GM19240 (cell line): ENCODE measurements at regions not wholly inside any gene's neighbourhood (a gene's known extent, or its start where the extent isn't known, plus 50 kb on each side); places are given as distances from the start of the nearest gene placed in this dataset.
"Not testable (repeated sequence)": the region's sequence is repeated elsewhere in the genome, so short reads cannot be mapped to it uniquely, and the experiment has no call there.

Source experiments
- DNase-seq: peaks from one replicate; pipeline ENCODE4 v3.0.0; 2011; ENCODE audit warnings: low spot score; ENCODE audit not compliant: insufficient read length

- DNase-seq = no peak
Observed at GRCh38 chrX:81857192-81857591, 655.3 kb downstream of the SH3BGRL start.

GRCh38 chrX:81866873-81867272 is 665.0 kb downstream of the SH3BGRL start:
- no peak for DNase-seq

GRCh38 chrX:81868979-81869378 is 667.1 kb downstream of the SH3BGRL start:
- DNase-seq = no peak

- DNase-seq = no peak
Observed at GRCh38 chrX:81874807-81875206, 672.9 kb downstream of the SH3BGRL start.

GRCh38 chrX:81875800-81876199 is 673.9 kb downstream of the SH3BGRL start:
- DNase-seq = no peak

GRCh38 chrX:81876437-81876836 is 674.5 kb downstream of the SH3BGRL start:
- DNase-seq = no peak

- no peak for DNase-seq
Observed at GRCh38 chrX:81890521-81890920, 688.6 kb downstream of the SH3BGRL start.

- no peak for DNase-seq
Observed at GRCh38 chrX:81900522-81900921, 698.6 kb downstream of the SH3BGRL start.

GRCh38 chrX:81925812-81926211 is 723.9 kb downstream of the SH3BGRL start:
- DNase-seq = no peak

- DNase-seq = not testable (repeated sequence)
Observed at GRCh38 chrX:81945911-81946310, 744.0 kb downstream of the SH3BGRL start.

- no peak for DNase-seq
Observed at GRCh38 chrX:81957318-81957717, 755.4 kb downstream of the SH3BGRL start.

- no peak for DNase-seq
Observed at GRCh38 chrX:81957900-81958545, 756.1 kb downstream of the SH3BGRL start.

- no peak for DNase-seq
Observed at GRCh38 chrX:81959964-81960363, 758.1 kb downstream of the SH3BGRL start.

- not testable (repeated sequence) for DNase-seq
Observed at GRCh38 chrX:81974413-81974812, 772.5 kb downstream of the SH3BGRL start.

- DNase-seq = no peak
Observed at GRCh38 chrX:81979806-81980515, 778.1 kb downstream of the SH3BGRL start.

GRCh38 chrX:81987217-81987616 is 785.3 kb downstream of the SH3BGRL start:
- not testable (repeated sequence) for DNase-seq

GRCh38 chrX:81996166-81996565 is 794.3 kb downstream of the SH3BGRL start:
- DNase-seq = no peak

- no peak for DNase-seq
Observed at GRCh38 chrX:82029571-82030218, 827.8 kb downstream of the SH3BGRL start.

- DNase-seq = no peak
Observed at GRCh38 chrX:82031250-82031649, 829.3 kb downstream of the SH3BGRL start.

- no peak for DNase-seq
Observed at GRCh38 chrX:82038793-82039192, 836.9 kb downstream of the SH3BGRL start.

- DNase-seq = no peak
Observed at GRCh38 chrX:82041034-82041433, 839.1 kb downstream of the SH3BGRL start.

- no peak for DNase-seq
Observed at GRCh38 chrX:82058728-82059127, 856.8 kb downstream of the SH3BGRL start.

- DNase-seq = no peak
Observed at GRCh38 chrX:82070948-82071347, 869.0 kb downstream of the SH3BGRL start.
